Naive B cell (primary cell): ENCODE measurements at regions not wholly inside any gene's neighbourhood (a gene's known extent, or its start where the extent isn't known, plus 50 kb on each side); places are given as distances from the start of the nearest gene placed in this dataset.

Experiments
- ATAC-seq, 2 donors: fragments of 150-1000 bp; cut with Tn5 transposase; 2 replicates each; pipeline ENCODE4 v1.10.0; 2021; ENCODE audit warnings: low read depth in 2 of 2, mild to moderate bottlenecking in 2 of 2, moderate library complexity in 2 of 2
- DNase-seq: peaks from one replicate; pipeline ENCODE4 v3.0.0; 2022
- H3K27ac Mint-ChIP-seq, 6 donors: one replicate each; pipeline ENCODE4 v1.8.0; 2020 to 2022; ENCODE audit warnings: mild to moderate bottlenecking in 6 of 6, mixed read lengths in 6 of 6, moderate library complexity in 5 of 6, inconsistent platforms in 2 of 6
- H3K27me3 Mint-ChIP-seq, 3 donors: one replicate each; pipeline ENCODE4 v1.8.0; 2021 to 2022; ENCODE audit warnings: mixed read lengths in 3 of 3, mild to moderate bottlenecking in 1 of 3
- H3K36me3 Mint-ChIP-seq, 2 donors: one replicate each; pipeline ENCODE4 v1.8.0; 2020 to 2022; ENCODE audit warnings: mixed read lengths in 2 of 2, inconsistent platforms in 1 of 2, mild to moderate bottlenecking in 1 of 2
- H3K4me1 Mint-ChIP-seq, 3 donors: one replicate each; pipeline ENCODE4 v1.8.0; 2020 to 2022; ENCODE audit warnings: mixed read lengths in 3 of 3, inconsistent platforms in 1 of 3, mild to moderate bottlenecking in 1 of 3, moderate library complexity in 1 of 3
- H3K4me3 Mint-ChIP-seq, 8 donors: one replicate each; pipeline ENCODE4 v1.8.0; 2020 to 2022; ENCODE audit warnings: mild to moderate bottlenecking in 8 of 8, mixed read lengths in 8 of 8, moderate library complexity in 8 of 8, inconsistent platforms in 2 of 8
- H3K9me3 Mint-ChIP-seq, 7 donors: one replicate each; pipeline ENCODE4 v1.8.0; 2020 to 2022; ENCODE audit warnings: mixed read lengths in 7 of 7, mild to moderate bottlenecking in 5 of 7, inconsistent platforms in 2 of 7, moderate library complexity in 1 of 7

DNA sequence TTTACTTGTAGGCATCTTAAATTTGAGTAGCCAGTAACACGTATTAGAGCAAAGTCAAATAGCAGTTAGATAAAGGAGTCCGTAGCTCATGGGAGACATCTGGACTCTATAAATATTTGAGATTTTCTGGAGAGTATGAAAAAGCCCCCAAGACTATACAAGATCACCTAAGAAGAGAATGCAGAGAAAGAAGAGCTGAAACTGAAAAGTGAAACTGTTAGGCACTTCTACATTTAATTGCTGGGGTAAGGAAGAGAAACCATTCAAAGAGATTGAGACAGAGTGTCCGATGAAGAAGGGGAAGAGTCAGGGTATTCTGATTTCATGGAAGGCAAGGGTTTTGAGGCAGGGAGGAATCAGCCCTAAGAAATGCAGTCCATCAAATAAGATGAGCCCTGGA, 2372.1 kb downstream of the MAT2B start:
- ATAC-seq: no peak
- Mint-ChIP-seq H3K36me3 (no peaks in the 10 kb centered on the region), H3K9me3 (peaks cover 0 to 16% (median 7%) of the 10 kb centered on the region in 7 donors), H3K27me3 (no peaks in the 10 kb centered on the region), H3K4me1 (no peaks in the 10 kb centered on the region), H3K27ac (no peak overlapping the region), H3K4me3 (no peak overlapping the region)
- no peak for DNase-seq

GRCh38 chr5:165881259-165881658, 2375.8 kb downstream of the MAT2B start:
- Mint-ChIP-seq H3K27me3 (no peaks in the 10 kb centered on the region), H3K4me3 (no peak overlapping the region)

DNA sequence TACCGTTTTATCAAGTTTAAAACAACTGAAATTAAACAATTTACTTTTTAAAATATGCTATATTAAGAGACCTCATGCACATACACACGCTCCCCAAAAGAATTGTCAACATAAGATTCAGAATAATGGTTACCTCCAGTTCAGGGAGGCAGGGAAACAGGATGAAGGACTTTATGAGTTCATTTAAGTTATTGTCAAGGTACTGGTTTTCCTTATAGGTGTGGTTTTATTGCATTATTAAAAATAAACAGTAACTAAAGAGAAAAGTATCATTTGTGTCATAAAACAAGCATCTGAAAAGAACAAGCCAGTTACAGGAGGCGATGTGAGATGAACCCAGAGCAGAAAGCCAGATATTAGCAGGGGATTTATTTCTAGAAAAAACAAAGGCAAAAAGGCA, 2376.7 kb downstream of the MAT2B start:
- Mint-ChIP-seq H3K9me3 (peaks cover 0 to 13% (median 4%) of the 10 kb centered on the region in 7 donors), H3K27ac (no peak overlapping the region), H3K4me3 (no peak overlapping the region), H3K36me3 (no peaks in the 10 kb centered on the region), H3K27me3 (no peaks in the 10 kb centered on the region), H3K4me1 (no peaks in the 10 kb centered on the region)
- ATAC-seq (no peak), DNase-seq (no peak)

More at GRCh38 chr5:165881259-165881658, 2375.8 kb downstream of the MAT2B start:
- DNase-seq (no peak), ATAC-seq (no peak)
- no peaks in the 10 kb centered on the region for H3K4me1 Mint-ChIP-seq
- no peaks in the 10 kb centered on the region for H3K36me3 Mint-ChIP-seq
- peaks cover 0 to 21% (median 7%) of the 10 kb centered on the region in 7 donors for H3K9me3 Mint-ChIP-seq
- H3K27ac Mint-ChIP-seq: no peak overlapping the region

GRCh38 chr5:165885623-165886350, 2380.4 kb downstream of the MAT2B start:
- peaks cover 0 to 16% (median 0%) of the 10 kb centered on the region in 7 donors for H3K9me3 Mint-ChIP-seq
- H3K27me3 Mint-ChIP-seq: no peaks in the 10 kb centered on the region
- no peak for ATAC-seq
- no peak for DNase-seq
- H3K36me3 Mint-ChIP-seq: no peaks in the 10 kb centered on the region
- no peak overlapping the region for H3K27ac Mint-ChIP-seq
- H3K4me3 Mint-ChIP-seq: no peak overlapping the region
- no peaks in the 10 kb centered on the region for H3K4me1 Mint-ChIP-seq

- Mint-ChIP-seq H3K27ac (no peak overlapping the region), H3K9me3 (peaks cover 0 to 15% (median 3%) of the 10 kb centered on the region in 7 donors), H3K36me3 (no peaks in the 10 kb centered on the region), H3K4me3 (no peak overlapping the region), H3K4me1 (no peaks in the 10 kb centered on the region), H3K27me3 (no peaks in the 10 kb centered on the region)
- ATAC-seq (no peak), DNase-seq (no peak)
These were observed 2381.7 kb downstream of the MAT2B start for GRCh38 chr5:165887147-165887546.

GRCh38 chr5:165892383-165892782, 2387.0 kb downstream of the MAT2B start:
- no peaks in the 10 kb centered on the region for H3K36me3 Mint-ChIP-seq
- no peak overlapping the region for H3K4me3 Mint-ChIP-seq
- no peaks in the 10 kb centered on the region for H3K4me1 Mint-ChIP-seq
- no peaks in the 10 kb centered on the region for H3K27me3 Mint-ChIP-seq
- H3K27ac Mint-ChIP-seq: no peak overlapping the region
- no peak for ATAC-seq
- DNase-seq: no peak
- H3K9me3 Mint-ChIP-seq: peaks cover 0 to 12% (median 2%) of the 10 kb centered on the region in 7 donors

GRCh38 chr5:165894916-165895315, 2389.5 kb downstream of the MAT2B start:
- Mint-ChIP-seq H3K4me3 (no peak overlapping the region), H3K4me1 (no peaks in the 10 kb centered on the region), H3K36me3 (no peaks in the 10 kb centered on the region), H3K27me3 (no peaks in the 10 kb centered on the region), H3K27ac (no peak overlapping the region), H3K9me3 (peaks cover 0 to 11% (median 4%) of the 10 kb centered on the region in 7 donors)
- DNase-seq (no peak), ATAC-seq (no peak)

DNA sequence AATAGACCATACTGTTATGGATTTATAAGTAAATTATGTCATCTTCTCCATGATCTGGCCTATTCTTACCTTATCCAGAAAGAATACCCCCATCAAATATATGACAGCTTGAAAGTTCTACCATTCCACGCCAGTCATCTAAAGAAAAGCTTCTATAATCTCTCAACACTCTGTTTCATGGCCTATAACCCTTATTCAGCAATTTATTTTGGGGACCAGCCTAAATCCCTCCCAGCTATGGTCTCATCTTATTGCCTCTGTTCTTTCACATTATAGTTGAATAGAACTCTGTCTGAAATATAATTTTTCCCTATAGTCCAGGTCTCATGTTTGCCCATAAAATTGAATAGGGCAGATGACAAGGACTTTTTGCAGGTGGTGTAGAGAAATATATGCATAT, 2387.6 kb upstream of the WWC1 start:
- Mint-ChIP-seq H3K4me3 (no peak overlapping the region), H3K4me1 (no peaks in the 10 kb centered on the region), H3K27ac (no peak overlapping the region), H3K36me3 (no peaks in the 10 kb centered on the region), H3K27me3 (no peaks in the 10 kb centered on the region), H3K9me3 (peaks cover 0 to 10% (median 6%) of the 10 kb centered on the region in 7 donors)
- ATAC-seq (no peak), DNase-seq (no peak)

GRCh38 chr5:165906871-165907270, 2384.6 kb upstream of the WWC1 start:
- Mint-ChIP-seq H3K4me1 (no peaks in the 10 kb centered on the region), H3K4me3 (no peak overlapping the region), H3K27me3 (no peaks in the 10 kb centered on the region), H3K9me3 (peaks cover 0 to 23% (median 8%) of the 10 kb centered on the region in 7 donors), H3K36me3 (no peaks in the 10 kb centered on the region), H3K27ac (no peak overlapping the region)
- no peak for ATAC-seq
- DNase-seq: no peak

DNA sequence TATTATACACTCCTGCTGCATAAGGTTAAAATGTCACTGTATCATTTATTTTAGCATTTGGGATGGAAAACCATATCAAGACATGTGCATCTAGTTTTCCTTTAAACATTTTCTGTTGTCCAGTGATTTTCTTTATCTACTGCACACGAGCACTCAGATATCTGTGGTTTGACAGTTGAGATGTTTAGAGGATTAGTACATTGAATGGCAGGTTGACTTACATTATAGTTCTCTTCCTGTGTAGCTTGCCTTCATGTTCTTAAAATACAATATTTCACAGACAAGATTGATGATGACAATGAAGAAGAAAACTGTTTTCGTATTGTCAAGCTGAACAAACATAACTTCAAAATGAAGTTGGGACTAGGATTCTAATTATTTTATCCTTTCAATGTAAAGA, 2378.4 kb upstream of the WWC1 start:
- H3K27me3 Mint-ChIP-seq: no peaks in the 10 kb centered on the region
- DNase-seq: no peak
- no peak for ATAC-seq
- H3K4me1 Mint-ChIP-seq: no peaks in the 10 kb centered on the region
- H3K36me3 Mint-ChIP-seq: no peaks in the 10 kb centered on the region
- H3K4me3 Mint-ChIP-seq: no peak overlapping the region
- peaks cover 0 to 23% (median 5%) of the 10 kb centered on the region in 7 donors for H3K9me3 Mint-ChIP-seq
- no peak overlapping the region for H3K27ac Mint-ChIP-seq

GRCh38 chr5:165914456-165914855, 2377.0 kb upstream of the WWC1 start:
- ATAC-seq (no peak), DNase-seq (no peak)
- H3K4me1 Mint-ChIP-seq: no peaks in the 10 kb centered on the region
- no peak overlapping the region for H3K27ac Mint-ChIP-seq
- H3K27me3 Mint-ChIP-seq: no peaks in the 10 kb centered on the region
- H3K4me3 Mint-ChIP-seq: no peak overlapping the region
- peaks cover 0 to 17% (median 8%) of the 10 kb centered on the region in 7 donors for H3K9me3 Mint-ChIP-seq
- no peaks in the 10 kb centered on the region for H3K36me3 Mint-ChIP-seq

GRCh38 chr5:165919196-165919595, 2372.2 kb upstream of the WWC1 start:
- no peak for ATAC-seq
- H3K36me3 Mint-ChIP-seq: no peaks in the 10 kb centered on the region
- no peak for DNase-seq
- no peak overlapping the region for H3K27ac Mint-ChIP-seq
- H3K4me3 Mint-ChIP-seq: no peak overlapping the region
- peaks cover 0 to 12% (median 5%) of the 10 kb centered on the region in 7 donors for H3K9me3 Mint-ChIP-seq
- no peaks in the 10 kb centered on the region for H3K27me3 Mint-ChIP-seq
- no peaks in the 10 kb centered on the region for H3K4me1 Mint-ChIP-seq

GRCh38 chr5:165920655-165921054, 2370.8 kb upstream of the WWC1 start:
- Mint-ChIP-seq H3K27ac (no peak overlapping the region), H3K4me1 (no peaks in the 10 kb centered on the region), H3K27me3 (no peaks in the 10 kb centered on the region), H3K36me3 (no peaks in the 10 kb centered on the region), H3K4me3 (no peak overlapping the region), H3K9me3 (peaks cover 0 to 12% (median 5%) of the 10 kb centered on the region in 7 donors)
- ATAC-seq (no peak), DNase-seq (no peak)

DNA sequence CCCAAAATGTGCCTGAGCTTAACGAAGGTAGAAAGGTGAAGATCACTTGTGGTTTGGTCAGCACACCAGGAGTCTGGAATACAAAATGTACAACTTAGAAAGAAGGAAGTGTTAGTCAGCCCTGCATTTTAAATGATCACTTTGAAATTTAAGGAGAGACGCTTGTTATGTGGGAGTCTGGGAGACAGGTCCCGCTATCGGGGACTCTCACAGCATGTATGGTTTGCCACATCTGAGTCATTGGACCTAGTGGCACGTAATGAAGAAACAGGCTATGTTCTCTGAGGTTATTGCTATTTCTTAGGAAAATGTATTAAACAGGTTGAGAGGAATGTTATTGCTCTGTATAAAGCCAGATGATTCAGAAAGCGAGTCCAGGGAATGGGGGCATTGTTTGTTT, 2362.5 kb upstream of the WWC1 start:
- Mint-ChIP-seq H3K27me3 (no peaks in the 10 kb centered on the region), H3K9me3 (peaks cover 0 to 19% (median 9%) of the 10 kb centered on the region in 7 donors), H3K36me3 (no peaks in the 10 kb centered on the region), H3K4me1 (no peaks in the 10 kb centered on the region), H3K27ac (no peak overlapping the region), H3K4me3 (no peak overlapping the region)
- no peak for ATAC-seq
- DNase-seq: no peak
